ENCODE measurements at regions not wholly inside any gene's neighbourhood (a gene's known extent, or its start where the extent isn't known, plus 50 kb on each side); places are given as distances from the start of the nearest gene placed in this dataset.

GRCh38 chr12:131352296-131352900, 358.5 kb upstream of the SFSWAP start (continued):
- no peak for TF ChIP-seq CTCF (IDR thresholded peaks at IDR 0.05; ENCODE audit: control extremely low read depth in 1 of 3, insufficient read depth in 1 of 3, low read depth in 1 of 3, low read length in 3 of 3)
- no peak for TF ChIP-seq SP2 (IDR thresholded peaks at IDR 0.05; ENCODE audit: low read length)
- TF ChIP-seq ATF2 (IDR thresholded peaks at IDR 0.05; ENCODE audit: low read length), result no peak
- no peak for TF ChIP-seq TAF7 (optimal IDR thresholded peaks at IDR 0.05; ENCODE audit: borderline replicate concordance, low read depth, low read length)
- no peak for TF ChIP-seq CBX5 (IDR thresholded peaks at IDR 0.05; ENCODE audit: low read depth, low read length)

Measured in H1 (cell line).